ENCODE measurements at regions not wholly inside any gene's neighbourhood (a gene's known extent, or its start where the extent isn't known, plus 50 kb on each side); places are given as distances from the start of the nearest gene placed in this dataset.

DNA sequence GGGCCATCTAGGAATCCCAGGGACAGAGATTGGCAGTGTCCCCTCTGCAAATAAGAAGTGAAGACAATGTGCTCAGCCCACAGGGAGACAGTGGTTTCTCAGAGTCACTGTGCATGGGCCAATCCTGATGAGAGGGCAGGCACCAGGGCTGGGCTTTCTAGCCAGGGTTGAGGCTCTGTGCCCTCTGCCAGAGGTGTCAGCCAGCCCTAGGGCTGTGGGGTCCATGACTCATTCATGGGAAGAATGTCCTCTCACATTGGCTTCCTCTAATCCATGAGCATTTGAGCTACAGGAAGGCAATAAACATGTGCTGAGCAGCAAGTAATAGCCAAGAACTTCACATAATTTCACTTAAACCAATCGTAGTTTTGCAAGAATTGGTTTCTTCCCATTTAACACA is 482.0 kb upstream of the MGMT start:
- Histone ChIP-seq H3K4me3 (replicated peaks in 1 of 2; ENCODE audit: low read depth in 1 of 2, low read length in 2 of 2) (no peak overlapping the region), H3K27ac (ENCODE audit: low read depth, low read length) (no peak overlapping the region), H2AFZ (ENCODE audit: low read depth, low read length, poor library complexity, severe bottlenecking) (no peak overlapping the region), H3K4me2 (ENCODE audit: low read length) (no peak overlapping the region), H3K4me1 (ENCODE audit: control insufficient read depth in 1 of 2, insufficient read depth in 2 of 2, low read length in 2 of 2) (no peaks in the 10 kb centered on the region), H3K9ac (ENCODE audit: low read length) (no peak overlapping the region), H4K20me1 (ENCODE audit: insufficient read depth) (no peaks in the 10 kb centered on the region), H3K9me2 (ENCODE audit: insufficient read depth) (no peaks in the 10 kb centered on the region), H3K36me3 (ENCODE audit: control insufficient read depth in 1 of 2, insufficient read depth in 2 of 2, low read length in 2 of 2) (no peaks in the 10 kb centered on the region), H3K9me3 (ENCODE audit: control insufficient read depth in 1 of 2, insufficient read depth in 1 of 2, low read depth in 1 of 2, low read length in 2 of 2) (no peaks in the 10 kb centered on the region; a peak in 2 of 4 replicates), H3K27me3 (ENCODE audit: insufficient read depth, low read length) (no peaks in the 10 kb centered on the region), H3K79me2 (ENCODE audit: insufficient read depth, low read length) (no peaks in the 10 kb centered on the region)
- POLR2A ChIA-PET = no interaction called here
- ATAC-seq (no peak), DNase-seq (ENCODE audit: low read depth, low spot score) (no peak)
- no TSS peak for BruUV-seq (replicated peaks)
- RAD21 ChIA-PET (ENCODE audit: low non-redundant PET in 1 of 2, low total read pairs in 2 of 2, uncharacterized antibody in 2 of 2, unreplicated experiment in 2 of 2) = no interaction called here
- intact Hi-C loops (cut with micrococcal nuclease) = no loop called here
- CTCF ChIA-PET = no interaction called here
- TF ChIP-seq, protein P1, sequence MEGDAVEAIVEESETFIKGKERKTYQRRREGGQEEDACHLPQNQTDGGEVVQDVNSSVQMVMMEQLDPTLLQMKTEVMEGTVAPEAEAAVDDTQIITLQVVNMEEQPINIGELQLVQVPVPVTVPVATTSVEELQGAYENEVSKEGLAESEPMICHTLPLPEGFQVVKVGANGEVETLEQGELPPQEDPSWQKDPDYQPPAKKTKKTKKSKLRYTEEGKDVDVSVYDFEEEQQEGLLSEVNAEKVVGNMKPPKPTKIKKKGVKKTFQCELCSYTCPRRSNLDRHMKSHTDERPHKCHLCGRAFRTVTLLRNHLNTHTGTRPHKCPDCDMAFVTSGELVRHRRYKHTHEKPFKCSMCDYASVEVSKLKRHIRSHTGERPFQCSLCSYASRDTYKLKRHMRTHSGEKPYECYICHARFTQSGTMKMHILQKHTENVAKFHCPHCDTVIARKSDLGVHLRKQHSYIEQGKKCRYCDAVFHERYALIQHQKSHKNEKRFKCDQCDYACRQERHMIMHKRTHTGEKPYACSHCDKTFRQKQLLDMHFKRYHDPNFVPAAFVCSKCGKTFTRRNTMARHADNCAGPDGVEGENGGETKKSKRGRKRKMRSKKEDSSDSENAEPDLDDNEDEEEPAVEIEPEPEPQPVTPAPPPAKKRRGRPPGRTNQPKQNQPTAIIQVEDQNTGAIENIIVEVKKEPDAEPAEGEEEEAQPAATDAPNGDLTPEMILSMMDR (IDR thresholded peaks at IDR 0.05 in 2 of 3, conservative IDR thresholded peaks at IDR 0.05 in 1 of 3; ENCODE audit: borderline replicate concordance in 1 of 3, insufficient read depth in 1 of 3, low read depth in 2 of 3, low read length in 2 of 3) = no peak
- TF ChIP-seq CBX3 (IDR thresholded peaks at IDR 0.05; ENCODE audit: low read depth) (no peak), ELF1 (IDR thresholded peaks at IDR 0.05; ENCODE audit: borderline replicate concordance, low read depth) (no peak), SP1 (IDR thresholded peaks at IDR 0.05; ENCODE audit: low read depth) (no peak), RAD21 (IDR thresholded peaks at IDR 0.05; ENCODE audit: low read depth) (no peak), EGR1 (IDR thresholded peaks at IDR 0.05; ENCODE audit: low read depth) (no peak), EZH2 (IDR thresholded peaks at IDR 0.05) (no peak)
- TF ChIP-seq, protein P2, sequence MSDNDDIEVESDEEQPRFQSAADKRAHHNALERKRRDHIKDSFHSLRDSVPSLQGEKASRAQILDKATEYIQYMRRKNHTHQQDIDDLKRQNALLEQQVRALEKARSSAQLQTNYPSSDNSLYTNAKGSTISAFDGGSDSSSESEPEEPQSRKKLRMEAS (IDR thresholded peaks at IDR 0.05) = no peak
- TF ChIP-seq, protein P3, sequence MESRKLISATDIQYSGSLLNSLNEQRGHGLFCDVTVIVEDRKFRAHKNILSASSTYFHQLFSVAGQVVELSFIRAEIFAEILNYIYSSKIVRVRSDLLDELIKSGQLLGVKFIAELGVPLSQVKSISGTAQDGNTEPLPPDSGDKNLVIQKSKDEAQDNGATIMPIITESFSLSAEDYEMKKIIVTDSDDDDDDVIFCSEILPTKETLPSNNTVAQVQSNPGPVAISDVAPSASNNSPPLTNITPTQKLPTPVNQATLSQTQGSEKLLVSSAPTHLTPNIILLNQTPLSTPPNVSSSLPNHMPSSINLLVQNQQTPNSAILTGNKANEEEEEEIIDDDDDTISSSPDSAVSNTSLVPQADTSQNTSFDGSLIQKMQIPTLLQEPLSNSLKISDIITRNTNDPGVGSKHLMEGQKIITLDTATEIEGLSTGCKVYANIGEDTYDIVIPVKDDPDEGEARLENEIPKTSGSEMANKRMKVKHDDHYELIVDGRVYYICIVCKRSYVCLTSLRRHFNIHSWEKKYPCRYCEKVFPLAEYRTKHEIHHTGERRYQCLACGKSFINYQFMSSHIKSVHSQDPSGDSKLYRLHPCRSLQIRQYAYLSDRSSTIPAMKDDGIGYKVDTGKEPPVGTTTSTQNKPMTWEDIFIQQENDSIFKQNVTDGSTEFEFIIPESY (IDR thresholded peaks at IDR 0.05; ENCODE audit: extremely low read depth, insufficient replicate concordance, low read length) = no peak
- TF ChIP-seq, protein P4, sequence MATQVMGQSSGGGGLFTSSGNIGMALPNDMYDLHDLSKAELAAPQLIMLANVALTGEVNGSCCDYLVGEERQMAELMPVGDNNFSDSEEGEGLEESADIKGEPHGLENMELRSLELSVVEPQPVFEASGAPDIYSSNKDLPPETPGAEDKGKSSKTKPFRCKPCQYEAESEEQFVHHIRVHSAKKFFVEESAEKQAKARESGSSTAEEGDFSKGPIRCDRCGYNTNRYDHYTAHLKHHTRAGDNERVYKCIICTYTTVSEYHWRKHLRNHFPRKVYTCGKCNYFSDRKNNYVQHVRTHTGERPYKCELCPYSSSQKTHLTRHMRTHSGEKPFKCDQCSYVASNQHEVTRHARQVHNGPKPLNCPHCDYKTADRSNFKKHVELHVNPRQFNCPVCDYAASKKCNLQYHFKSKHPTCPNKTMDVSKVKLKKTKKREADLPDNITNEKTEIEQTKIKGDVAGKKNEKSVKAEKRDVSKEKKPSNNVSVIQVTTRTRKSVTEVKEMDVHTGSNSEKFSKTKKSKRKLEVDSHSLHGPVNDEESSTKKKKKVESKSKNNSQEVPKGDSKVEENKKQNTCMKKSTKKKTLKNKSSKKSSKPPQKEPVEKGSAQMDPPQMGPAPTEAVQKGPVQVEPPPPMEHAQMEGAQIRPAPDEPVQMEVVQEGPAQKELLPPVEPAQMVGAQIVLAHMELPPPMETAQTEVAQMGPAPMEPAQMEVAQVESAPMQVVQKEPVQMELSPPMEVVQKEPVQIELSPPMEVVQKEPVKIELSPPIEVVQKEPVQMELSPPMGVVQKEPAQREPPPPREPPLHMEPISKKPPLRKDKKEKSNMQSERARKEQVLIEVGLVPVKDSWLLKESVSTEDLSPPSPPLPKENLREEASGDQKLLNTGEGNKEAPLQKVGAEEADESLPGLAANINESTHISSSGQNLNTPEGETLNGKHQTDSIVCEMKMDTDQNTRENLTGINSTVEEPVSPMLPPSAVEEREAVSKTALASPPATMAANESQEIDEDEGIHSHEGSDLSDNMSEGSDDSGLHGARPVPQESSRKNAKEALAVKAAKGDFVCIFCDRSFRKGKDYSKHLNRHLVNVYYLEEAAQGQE (IDR thresholded peaks at IDR 0.05; ENCODE audit: low read depth) = no peak
